Uterus (tissue), 2 donors: ENCODE measurements at regions not wholly inside any gene's neighbourhood (a gene's known extent, or its start where the extent isn't known, plus 50 kb on each side); places are given as distances from the start of the nearest gene placed in this dataset.

Experiments used
- CTCF ChIP-seq, 4 experiments: fragments of 200-600 bp in 2 of 4; fragments of 450-650 bp in 2 of 4; sonication (generic) in 2 of 4; IDR thresholded peaks; one replicate each; pipeline ENCODE4 v1.5.1; 2016 to 2019; ENCODE audit warnings: antibody characterized with exemption in 4 of 4, mild to moderate bottlenecking in 2 of 4, moderate library complexity in 1 of 4
- POLR2A ChIP-seq, 2 donors: fragments of 450-650 bp; IDR thresholded peaks; one replicate each; pipeline ENCODE4 v1.6.1; 2016; ENCODE audit warnings: antibody characterized with exemption in 2 of 2, mild to moderate bottlenecking in 1 of 2, moderate library complexity in 1 of 2

GRCh38 chr5:175070283-175070682 is 345.9 kb downstream of the MSX2 start:
- TF ChIP-seq CTCF (IDR thresholded peaks at IDR 0.05) (no peak), POLR2A (IDR thresholded peaks at IDR 0.05) (no peak)
